Ovary (tissue), 3 donors: ENCODE measurements at regions not wholly inside any gene's neighbourhood (a gene's known extent, or its start where the extent isn't known, plus 50 kb on each side); places are given as distances from the start of the nearest gene placed in this dataset.

Experiments
- CTCF ChIP-seq, 3 donors: fragments of 450-650 bp in 2 of 3; fragments of 200-600 bp in 1 of 3; IDR thresholded peaks; one replicate each; pipeline versions ENCODE4 v1.5.1 to v1.8.0; 2016 to 2022; ENCODE audit warnings: antibody characterized with exemption in 3 of 3, mild to moderate bottlenecking in 1 of 3
- EP300 ChIP-seq: sonication (generic); formaldehyde crosslinking; IDR thresholded peaks from one replicate; pipeline ENCODE4 v1.6.1; 2017; ENCODE audit warnings: antibody characterized with exemption
- donor health status: DM: no; HTN: no; CAD: no.

GRCh38 chr3:159538507-159538906, 450.1 kb upstream of the IL12A start:
- TF ChIP-seq CTCF (IDR thresholded peaks at IDR 0.05): no peak
- no peak for TF ChIP-seq EP300
